22Rv1 (cell line): ENCODE measurements at regions not wholly inside any gene's neighbourhood (a gene's known extent, or its start where the extent isn't known, plus 50 kb on each side); places are given as distances from the start of the nearest gene placed in this dataset.
"Not testable (repeated sequence)": the region's sequence is repeated elsewhere in the genome, so short reads cannot be mapped to it uniquely, and the experiment has no call there.

Source experiments
- H3K27ac ChIP-seq: fragments of 450-650 bp; 2 replicates; pipeline ENCODE4 v1.5.1; 2017
- CTCF ChIP-seq: fragments of 450-650 bp; IDR thresholded peaks from 2 replicates; pipeline ENCODE4 v1.5.1; 2017; ENCODE audit warnings: mild to moderate bottlenecking
- ZFX ChIP-seq: fragments of 450-650 bp; IDR thresholded peaks from 2 replicates; pipeline ENCODE4 v1.6.1; 2017; ENCODE audit warnings: antibody characterized with exemption, borderline replicate concordance

- H3K27ac ChIP-seq: no peak overlapping the region
- TF ChIP-seq CTCF: no peak
- TF ChIP-seq ZFX: no peak
Observed at GRCh38 chr1:43108080-43108479, 64.0 kb downstream of the EBNA1BP2 start.

GRCh38 chr1:43107664-43108063 lies 64.4 kb downstream of the EBNA1BP2 start:
- no peak for TF ChIP-seq CTCF
- no peak for TF ChIP-seq ZFX
- no peak overlapping the region for H3K27ac ChIP-seq

- TF ChIP-seq ZFX: no peak
- no peak for TF ChIP-seq CTCF
- no peak overlapping the region for H3K27ac ChIP-seq
Observed at GRCh38 chr1:43104027-43104763, 67.9 kb downstream of the EBNA1BP2 start.

- no peak overlapping the region for H3K27ac ChIP-seq
- no peak for TF ChIP-seq CTCF
- TF ChIP-seq ZFX: no peak
Observed at GRCh38 chr1:43101061-43101460, 71.0 kb downstream of the EBNA1BP2 start.

- H3K27ac ChIP-seq: no peak overlapping the region
- TF ChIP-seq ZFX (no peak), CTCF (no peak)
Observed at GRCh38 chr1:43098200-43098599, 73.9 kb downstream of the EBNA1BP2 start.

- not testable (repeated sequence) for H3K27ac ChIP-seq
Observed at GRCh38 chr1:43096528-43096927, 75.6 kb downstream of the EBNA1BP2 start.

- not testable (repeated sequence) for H3K27ac ChIP-seq
Observed at GRCh38 chr1:43090812-43091211, 81.3 kb downstream of the EBNA1BP2 start.

- H3K27ac ChIP-seq: not testable (repeated sequence)
Observed at GRCh38 chr1:43090157-43090556, 81.9 kb downstream of the EBNA1BP2 start.

GRCh38 chr1:43083375-43083891 lies 88.7 kb downstream of the EBNA1BP2 start:
- no peak overlapping the region for H3K27ac ChIP-seq
- TF ChIP-seq ZFX (no peak), CTCF (no peak)
